ENCODE measurements at regions not wholly inside any gene's neighbourhood (a gene's known extent, or its start where the extent isn't known, plus 50 kb on each side); places are given as distances from the start of the nearest gene placed in this dataset.

- TF ChIP-seq CTCF (IDR thresholded peaks at IDR 0.05; ENCODE audit: insufficient read depth, low read length) (no peak), GABPA (IDR thresholded peaks at IDR 0.05; ENCODE audit: low read depth) (no peak), POLR2AphosphoS5 (IDR thresholded peaks at IDR 0.05; ENCODE audit: low read depth) (no peak), SPI1 (IDR thresholded peaks at IDR 0.05; ENCODE audit: borderline replicate concordance, low read depth) (no peak)
- TF ChIP-seq, protein P1, sequence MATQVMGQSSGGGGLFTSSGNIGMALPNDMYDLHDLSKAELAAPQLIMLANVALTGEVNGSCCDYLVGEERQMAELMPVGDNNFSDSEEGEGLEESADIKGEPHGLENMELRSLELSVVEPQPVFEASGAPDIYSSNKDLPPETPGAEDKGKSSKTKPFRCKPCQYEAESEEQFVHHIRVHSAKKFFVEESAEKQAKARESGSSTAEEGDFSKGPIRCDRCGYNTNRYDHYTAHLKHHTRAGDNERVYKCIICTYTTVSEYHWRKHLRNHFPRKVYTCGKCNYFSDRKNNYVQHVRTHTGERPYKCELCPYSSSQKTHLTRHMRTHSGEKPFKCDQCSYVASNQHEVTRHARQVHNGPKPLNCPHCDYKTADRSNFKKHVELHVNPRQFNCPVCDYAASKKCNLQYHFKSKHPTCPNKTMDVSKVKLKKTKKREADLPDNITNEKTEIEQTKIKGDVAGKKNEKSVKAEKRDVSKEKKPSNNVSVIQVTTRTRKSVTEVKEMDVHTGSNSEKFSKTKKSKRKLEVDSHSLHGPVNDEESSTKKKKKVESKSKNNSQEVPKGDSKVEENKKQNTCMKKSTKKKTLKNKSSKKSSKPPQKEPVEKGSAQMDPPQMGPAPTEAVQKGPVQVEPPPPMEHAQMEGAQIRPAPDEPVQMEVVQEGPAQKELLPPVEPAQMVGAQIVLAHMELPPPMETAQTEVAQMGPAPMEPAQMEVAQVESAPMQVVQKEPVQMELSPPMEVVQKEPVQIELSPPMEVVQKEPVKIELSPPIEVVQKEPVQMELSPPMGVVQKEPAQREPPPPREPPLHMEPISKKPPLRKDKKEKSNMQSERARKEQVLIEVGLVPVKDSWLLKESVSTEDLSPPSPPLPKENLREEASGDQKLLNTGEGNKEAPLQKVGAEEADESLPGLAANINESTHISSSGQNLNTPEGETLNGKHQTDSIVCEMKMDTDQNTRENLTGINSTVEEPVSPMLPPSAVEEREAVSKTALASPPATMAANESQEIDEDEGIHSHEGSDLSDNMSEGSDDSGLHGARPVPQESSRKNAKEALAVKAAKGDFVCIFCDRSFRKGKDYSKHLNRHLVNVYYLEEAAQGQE (IDR thresholded peaks at IDR 0.05; ENCODE audit: insufficient replicate concordance, low read depth), result no peak
These were observed 283.8 kb upstream of the BMP2 start for GRCh38 chr20:6483727-6484126.

Measured in HL-60 (cell line).